RWPE1 (cell line): ENCODE measurements at regions not wholly inside any gene's neighbourhood (a gene's known extent, or its start where the extent isn't known, plus 50 kb on each side); places are given as distances from the start of the nearest gene placed in this dataset.

Experiments
- CTCF ChIA-PET: fragments of 350-600 bp; sonication (Branson Sonifier 250); formaldehyde crosslinking; extraction: SDS; loops from one replicate; lab custom pipeline; 2021; lab: Yijun Ruan, JAX
- POLR2A ChIA-PET: fragments of 400-600 bp; formaldehyde crosslinking; extraction: SDS; loops from one replicate; lab custom pipeline; 2020; ENCODE audit warnings: antibody characterized with exemption; ENCODE audit not compliant: low non-redundant PET; lab: Yijun Ruan, JAX
- DNase-seq: peaks from one replicate; pipeline ENCODE4 v3.0.0; 2012; ENCODE audit warnings: low spot score
- H3K27ac ChIP-seq: fragments of 450-650 bp; 2 replicates; pipeline ENCODE4 v1.5.1; 2017
- TF ChIP-seq, protein P1 (sequence below): fragments of 450-650 bp; conservative IDR thresholded peaks from 2 replicates; pipeline ENCODE4 v1.5.1; 2017; ENCODE audit warnings: low read depth, mild to moderate bottlenecking

DNA sequence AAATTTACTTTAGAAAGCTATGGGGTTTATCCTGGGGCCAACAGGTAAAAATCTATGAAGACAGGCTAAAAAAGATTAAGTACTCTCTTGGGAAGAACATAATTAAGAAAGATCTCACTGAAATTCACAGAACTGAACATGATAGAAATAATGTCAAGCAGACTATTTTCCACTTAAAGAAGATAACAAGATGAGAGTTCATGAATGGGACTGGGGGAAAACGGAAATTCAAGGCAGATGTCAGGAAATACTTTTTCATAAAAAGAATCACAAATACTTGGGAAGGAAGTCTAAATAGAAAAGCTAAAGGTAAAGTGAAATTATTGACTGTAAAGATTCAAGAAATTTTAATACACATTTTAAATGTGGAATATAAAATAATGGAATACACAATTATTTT, 737.6 kb downstream of the EPHA3 start:
- no peak overlapping the region for H3K27ac ChIP-seq
- TF ChIP-seq, protein P1, sequence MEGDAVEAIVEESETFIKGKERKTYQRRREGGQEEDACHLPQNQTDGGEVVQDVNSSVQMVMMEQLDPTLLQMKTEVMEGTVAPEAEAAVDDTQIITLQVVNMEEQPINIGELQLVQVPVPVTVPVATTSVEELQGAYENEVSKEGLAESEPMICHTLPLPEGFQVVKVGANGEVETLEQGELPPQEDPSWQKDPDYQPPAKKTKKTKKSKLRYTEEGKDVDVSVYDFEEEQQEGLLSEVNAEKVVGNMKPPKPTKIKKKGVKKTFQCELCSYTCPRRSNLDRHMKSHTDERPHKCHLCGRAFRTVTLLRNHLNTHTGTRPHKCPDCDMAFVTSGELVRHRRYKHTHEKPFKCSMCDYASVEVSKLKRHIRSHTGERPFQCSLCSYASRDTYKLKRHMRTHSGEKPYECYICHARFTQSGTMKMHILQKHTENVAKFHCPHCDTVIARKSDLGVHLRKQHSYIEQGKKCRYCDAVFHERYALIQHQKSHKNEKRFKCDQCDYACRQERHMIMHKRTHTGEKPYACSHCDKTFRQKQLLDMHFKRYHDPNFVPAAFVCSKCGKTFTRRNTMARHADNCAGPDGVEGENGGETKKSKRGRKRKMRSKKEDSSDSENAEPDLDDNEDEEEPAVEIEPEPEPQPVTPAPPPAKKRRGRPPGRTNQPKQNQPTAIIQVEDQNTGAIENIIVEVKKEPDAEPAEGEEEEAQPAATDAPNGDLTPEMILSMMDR, result no peak
- DNase-seq, result no peak
- ChIA-PET POLR2A (no interaction called here), CTCF (interaction anchor here (0.6 kb wide), 1 partner anchor 564 kb away, joined by 3 read pairs; no protein-coding TSS in a partner anchor)

DNA sequence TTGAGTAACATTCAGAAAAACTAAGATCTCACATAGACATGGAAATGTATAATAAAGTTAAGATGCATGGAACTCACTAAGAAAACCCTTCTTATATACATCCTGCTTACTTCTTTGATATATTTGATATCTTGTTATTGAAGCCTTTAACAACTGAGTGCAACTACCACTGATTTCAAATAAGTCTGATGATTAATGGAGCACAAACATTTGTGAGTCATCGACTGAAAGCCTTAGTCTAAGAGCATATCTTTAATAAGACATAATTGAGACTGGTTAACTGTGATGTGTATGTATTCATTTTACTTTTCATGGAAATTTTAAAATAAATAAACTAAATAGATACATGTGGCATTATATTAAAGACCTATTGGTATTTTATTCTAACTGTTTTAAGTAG, 740.5 kb downstream of the EPHA3 start:
- CTCF ChIA-PET, result no interaction called here
- TF ChIP-seq, protein P1, result no peak
- DNase-seq, result peak; percentile 3
- no peak overlapping the region for H3K27ac ChIP-seq
- POLR2A ChIA-PET, result no interaction called here

DNA sequence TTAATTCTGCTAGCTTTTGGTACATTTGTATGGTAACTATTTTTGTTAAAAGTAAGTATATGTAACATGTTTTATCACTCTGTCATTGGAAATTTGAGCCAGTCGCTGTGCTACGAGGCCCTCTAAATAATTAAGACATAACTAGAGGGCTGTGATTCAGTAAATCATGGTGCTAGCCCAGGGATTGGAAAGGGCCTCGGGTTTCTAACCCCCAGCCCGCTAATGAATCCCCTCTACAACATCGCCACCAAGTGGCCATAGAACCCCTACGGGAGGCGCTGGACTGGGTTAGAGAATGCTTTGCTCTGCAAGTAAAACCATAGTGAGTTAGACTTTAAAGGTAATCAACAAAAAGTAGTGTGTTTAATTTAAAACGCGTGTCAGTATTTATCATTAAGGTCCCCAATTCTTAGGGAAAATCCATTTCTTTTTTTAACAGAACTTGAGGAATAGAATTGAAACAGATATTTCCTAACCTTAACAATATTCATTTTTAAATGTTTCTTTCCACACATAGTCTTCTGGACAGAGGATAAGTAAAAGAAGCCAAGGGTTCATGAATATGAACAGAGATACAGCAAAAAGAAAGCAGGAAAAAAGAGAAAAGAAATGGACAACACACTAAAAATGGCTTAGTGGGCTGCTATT, 744.7 kb downstream of the EPHA3 start:
- peak; percentile 47 for DNase-seq
- no peak overlapping the region for H3K27ac ChIP-seq
- CTCF ChIA-PET, result interaction anchor here (0.6 kb wide), 1 partner anchor 127 kb away, joined by 5 read pairs; no protein-coding TSS in a partner anchor
- POLR2A ChIA-PET, result no interaction called here
- TF ChIP-seq, protein P1, result peak; percentile 77

DNA sequence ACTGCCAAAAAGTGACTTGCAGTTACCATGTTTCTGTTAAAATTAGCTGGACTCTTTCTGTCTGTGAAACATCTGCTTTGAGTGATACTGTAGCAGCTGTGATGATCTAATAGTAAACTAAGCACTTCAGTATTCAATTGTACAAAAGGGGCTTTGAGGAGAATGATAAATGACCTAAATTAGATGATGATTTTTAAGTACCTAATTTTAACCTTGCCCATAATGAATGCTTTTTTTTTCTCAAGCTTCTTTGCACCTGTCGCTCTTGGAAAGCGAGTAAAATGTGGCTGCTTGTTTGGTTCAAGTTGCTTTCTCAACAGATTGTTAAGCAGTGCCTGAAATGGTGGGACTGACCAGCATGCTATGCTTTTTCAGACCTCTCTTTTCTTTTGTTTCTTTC, 752.3 kb downstream of the EPHA3 start:
- no peak for DNase-seq
- H3K27ac ChIP-seq, result no peak overlapping the region
- TF ChIP-seq, protein P1, result no peak
- CTCF ChIA-PET, result no interaction called here
- POLR2A ChIA-PET, result no interaction called here

DNA sequence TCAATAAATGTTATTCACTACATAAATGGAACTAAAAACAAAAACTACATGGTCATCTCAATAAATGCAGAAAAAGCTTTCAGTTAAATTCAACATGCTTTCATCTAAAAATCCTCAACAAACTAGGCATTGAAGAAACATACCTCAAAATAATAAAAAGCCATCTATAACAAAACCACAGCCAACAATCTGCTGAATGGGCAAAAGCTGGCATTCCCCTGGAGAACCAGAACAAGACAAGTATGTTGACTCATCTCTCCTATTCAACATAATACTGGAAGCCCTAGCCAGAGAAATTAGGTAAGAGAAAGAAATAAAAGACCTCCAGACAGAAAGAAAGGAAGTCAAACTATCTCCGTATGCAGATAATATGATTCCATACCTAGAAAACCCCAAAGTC, 759.9 kb downstream of the EPHA3 start:
- H3K27ac ChIP-seq, result no peak overlapping the region
- CTCF ChIA-PET, result no interaction called here
- POLR2A ChIA-PET, result no interaction called here
- TF ChIP-seq, protein P1, result no peak
- DNase-seq, result no peak

DNA sequence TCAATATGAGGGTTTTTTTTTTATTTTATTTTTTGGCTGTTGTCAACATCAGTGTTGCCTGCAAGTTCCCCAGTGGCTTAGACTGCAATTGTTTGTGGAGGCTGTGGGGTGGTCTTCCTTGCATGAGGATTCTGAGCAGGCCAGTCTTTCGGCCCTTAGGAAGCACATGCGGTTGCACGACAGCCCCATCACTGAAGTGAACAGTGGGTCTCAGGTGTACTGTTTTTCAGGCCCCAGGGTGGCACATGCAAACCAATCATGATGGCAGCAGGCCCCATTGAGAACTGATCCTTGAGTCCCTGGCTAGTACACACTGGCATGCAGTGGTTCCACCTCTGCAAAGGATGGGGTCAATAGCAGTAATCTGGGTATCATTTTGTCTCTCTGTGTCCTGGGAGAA, 768.7 kb downstream of the EPHA3 start:
- no peak overlapping the region for H3K27ac ChIP-seq
- ChIA-PET CTCF (no interaction called here), POLR2A (no interaction called here)
- TF ChIP-seq, protein P1, result no peak
- no peak for DNase-seq
